D341Med (cell line): ENCODE measurements at regions not wholly inside any gene's neighbourhood (a gene's known extent, or its start where the extent isn't known, plus 50 kb on each side); places are given as distances from the start of the nearest gene placed in this dataset.

Experiments used
- DNase-seq: peaks from one replicate; pipeline ENCODE4 v3.0.0; 2012; ENCODE audit warnings: low spot score

DNA sequence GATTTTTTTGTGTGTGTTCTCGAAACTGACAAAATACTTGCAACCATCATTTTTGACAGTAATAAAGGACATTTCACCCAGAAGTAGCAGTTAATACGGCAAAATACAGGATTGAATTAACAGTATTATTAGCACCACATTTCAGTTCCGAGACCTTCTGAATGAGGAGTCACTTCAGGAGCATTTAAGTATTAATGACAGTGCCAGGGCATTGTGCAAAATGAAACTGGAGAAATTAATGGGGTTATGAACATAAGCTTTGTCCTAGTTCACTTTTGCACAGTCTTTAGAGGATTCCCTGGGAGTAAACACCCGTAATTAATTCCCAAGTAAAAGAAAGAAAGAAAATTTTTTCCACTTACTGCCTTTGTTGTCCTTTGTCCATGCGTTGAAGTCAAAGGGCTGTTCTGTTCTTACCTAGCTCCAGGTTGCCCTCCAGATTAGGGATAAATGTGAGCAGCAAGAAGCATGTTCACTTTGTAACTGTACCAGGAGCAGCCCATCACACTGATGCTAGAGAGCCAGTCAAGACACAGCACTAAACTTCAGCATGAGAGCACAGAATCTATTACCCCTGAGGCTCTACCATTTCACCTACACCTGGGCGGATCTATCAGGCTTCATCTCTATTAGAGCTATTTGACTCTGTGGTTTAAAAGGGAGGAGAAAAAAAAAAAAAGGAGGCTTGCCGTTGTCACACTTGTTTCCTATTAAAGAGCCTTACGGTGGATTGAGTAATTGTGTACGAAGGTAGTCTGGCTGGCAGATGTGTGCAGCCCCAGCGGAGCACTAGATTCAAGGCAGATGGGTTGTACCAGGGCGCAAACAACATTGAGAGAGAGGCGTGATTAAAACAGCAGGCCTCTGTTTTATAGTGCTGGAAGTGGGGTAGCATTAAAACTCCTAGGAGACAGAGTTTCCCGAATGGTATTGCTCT lies 297.8 kb upstream of the SEMA3A start:
- DNase-seq, result peak; percentile 57

DNA sequence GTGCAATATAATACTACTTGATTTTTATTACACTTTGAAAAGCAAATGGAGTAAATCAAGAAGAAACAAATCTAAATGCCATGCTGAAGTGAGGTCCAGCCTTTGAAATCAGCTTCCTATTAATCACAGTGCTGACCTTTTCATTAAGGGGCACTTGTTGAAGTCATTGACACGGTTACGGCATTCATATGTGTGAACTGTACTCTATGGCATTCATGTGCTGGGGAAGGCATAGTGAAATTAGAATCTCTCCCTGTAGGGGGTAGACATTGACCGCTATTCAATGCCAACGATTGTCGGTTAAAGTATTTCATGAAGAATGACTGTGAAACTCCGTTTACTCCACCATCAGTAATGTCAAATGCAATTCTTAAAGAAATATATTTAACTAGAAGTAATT lies 296.1 kb upstream of the SEMA3A start:
- DNase-seq, result peak; percentile 18

DNA sequence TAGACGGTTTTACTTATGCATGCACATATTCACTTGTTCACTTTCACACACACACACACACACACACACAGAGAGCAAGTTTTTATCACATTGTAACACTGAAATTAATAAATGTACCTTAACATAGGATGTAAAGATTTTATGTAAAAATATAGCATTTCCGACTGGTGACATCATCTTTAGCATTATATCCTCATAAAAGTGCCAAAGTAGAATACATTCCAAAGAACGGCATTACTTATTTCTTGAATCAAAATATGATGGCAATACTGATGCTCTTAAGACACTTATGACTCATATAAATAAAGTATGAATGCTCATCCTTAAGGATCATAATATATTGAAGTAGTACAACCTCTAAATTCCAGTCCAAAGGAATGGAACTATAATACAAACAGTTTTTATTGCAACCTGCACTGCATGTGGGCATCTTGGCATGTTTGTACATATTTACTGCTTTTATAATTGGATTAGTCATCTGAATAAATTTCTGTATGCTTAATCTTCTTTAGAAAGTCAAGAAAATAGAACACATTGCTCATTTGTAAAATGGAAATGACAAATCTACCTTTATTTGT lies 290.0 kb upstream of the SEMA3A start:
- DNase-seq, result no peak

DNA sequence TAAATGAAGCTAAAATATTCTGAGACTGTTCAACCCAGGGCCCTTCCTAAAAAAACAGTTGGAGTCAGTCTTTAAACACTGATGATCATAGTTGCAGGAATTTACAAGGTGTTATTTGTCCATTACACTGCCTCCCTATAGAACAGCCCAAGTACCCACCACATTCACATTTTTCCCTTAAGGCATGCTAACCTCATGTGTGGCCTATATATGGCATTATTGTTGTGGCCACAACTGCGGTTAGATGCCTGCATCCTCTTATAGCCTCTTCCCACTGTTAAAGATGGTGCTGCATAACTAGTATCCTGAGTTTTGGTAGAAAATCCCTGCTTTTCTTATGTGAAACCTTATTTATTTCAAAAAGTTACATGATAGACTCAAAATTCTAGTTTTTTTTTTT lies 287.9 kb upstream of the SEMA3A start:
- DNase-seq, result no peak

DNA sequence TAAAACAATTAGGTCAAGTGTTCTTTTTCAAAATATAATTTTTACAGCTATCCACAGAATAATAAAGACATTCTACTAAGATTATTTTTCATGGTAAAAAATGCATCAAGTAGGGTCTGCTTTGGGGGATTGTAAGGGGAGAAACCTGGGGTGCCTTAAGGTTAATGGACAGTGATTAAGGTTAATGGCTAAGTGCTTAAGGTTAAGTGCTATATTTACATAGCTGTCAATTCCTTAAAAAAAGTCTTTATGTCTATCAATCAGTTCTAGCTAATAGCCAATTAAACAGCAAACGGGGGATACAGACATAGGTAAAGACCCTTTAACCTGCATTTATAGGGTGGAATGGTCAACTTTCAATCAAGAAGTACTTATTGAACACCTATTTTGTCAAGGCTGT lies 284.5 kb upstream of the SEMA3A start:
- DNase-seq, result no peak

DNA sequence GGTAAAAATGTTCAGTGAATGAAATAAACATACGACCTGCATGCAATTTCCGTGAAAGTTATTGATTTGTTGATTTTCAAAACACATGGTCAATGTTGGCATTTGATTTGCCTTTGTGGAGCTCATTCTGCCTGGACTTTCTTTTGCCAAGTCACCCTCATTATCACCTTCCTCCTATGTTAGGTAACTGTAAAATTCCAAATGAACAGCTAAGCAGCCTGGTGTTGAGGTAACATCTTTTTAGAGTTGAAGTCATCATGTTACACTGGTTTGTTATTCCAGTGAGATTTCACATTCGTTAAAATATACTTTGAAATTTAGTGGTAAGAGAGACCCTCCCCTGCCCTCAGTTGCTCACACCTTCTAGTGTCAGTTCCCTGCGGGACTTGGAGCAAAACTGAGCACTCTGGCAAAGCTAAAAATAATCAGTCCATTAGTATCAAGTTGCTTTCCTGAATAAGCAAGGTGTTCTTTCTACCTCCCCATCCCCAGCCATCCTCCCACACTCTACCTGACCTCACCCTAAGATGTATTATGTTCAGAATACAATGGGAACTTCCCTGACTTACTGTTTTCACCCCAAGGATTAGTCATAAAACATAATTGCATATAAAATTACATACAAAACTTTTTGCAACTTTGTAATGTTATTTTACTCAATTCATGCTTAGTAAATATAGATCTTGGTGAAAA lies 283.3 kb upstream of the SEMA3A start:
- DNase-seq, result no peak

DNA sequence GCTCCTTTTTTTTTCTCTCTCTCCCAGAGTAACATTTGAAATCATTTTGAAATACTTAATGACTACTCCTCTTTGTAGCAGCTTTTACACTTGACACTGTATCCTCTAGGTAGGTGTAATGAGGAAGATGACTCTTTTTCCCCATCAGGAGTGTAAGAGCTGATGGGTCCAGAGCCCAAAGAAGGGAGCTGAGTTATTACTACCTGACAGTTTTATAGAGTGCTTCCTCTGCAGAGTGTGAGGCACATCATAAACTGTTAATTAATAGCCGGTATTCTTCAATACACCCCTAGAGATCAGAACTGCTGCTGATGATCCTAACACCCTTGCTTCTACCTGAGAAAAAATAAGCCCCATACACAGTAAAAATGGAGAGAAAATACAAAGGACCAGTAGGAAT lies 279.8 kb upstream of the SEMA3A start:
- DNase-seq, result no peak

DNA sequence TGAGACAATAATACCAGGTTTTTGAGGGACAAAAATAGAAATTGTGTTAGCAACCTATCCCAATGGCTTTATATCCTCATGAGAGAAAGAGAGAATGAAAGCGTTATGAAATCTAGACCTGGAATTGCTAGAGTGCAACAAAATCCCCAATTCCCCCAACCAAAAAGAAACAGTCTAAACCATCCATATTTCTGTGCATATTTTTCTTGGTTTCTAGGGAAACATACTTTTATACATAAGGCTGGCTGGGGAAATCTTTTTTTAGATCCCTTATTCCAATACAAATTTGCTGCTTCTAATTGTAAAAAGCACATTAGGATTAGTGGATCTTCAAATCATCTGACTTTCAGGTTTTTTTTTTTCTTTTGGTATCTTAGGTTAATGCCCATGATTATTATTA lies 277.0 kb upstream of the SEMA3A start:
- no peak for DNase-seq

DNA sequence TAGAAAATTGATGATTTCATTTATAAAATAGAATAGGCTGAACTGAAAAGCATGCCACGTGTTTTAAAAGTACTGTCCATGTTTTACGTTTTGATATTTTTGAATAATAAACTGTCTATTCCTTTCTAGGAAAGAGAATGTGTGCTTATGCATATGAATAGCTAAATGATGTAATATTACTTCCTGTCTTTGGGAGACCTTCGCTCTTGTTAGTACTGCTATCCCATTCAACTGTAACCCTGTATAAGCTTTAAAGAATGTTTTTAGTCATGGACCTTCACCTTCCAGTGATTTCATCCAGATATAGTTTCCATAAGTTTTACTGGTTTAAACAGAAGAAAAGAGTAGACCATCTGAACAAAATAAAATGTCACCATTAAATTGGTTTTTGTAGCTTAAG lies 274.4 kb upstream of the SEMA3A start:
- no peak for DNase-seq

DNA sequence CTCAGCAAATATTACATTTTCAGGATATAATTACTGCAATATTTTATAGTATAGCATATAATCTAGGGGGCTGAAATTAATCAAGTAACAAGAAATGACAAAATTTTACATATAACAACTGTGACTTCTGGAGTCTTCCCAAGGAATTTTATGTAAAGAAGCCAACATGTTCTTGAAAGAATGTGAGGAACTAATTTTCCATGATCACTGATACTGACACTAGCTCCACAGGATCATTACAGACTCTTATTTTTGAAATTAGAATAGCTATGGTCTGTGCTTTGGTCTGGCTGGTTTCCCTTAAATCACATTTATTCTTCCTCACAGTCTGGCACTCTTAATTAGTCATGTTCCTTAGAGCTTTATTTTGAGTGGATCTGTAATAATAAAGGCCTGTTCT lies 267.7 kb upstream of the SEMA3A start:
- DNase-seq, result no peak

DNA sequence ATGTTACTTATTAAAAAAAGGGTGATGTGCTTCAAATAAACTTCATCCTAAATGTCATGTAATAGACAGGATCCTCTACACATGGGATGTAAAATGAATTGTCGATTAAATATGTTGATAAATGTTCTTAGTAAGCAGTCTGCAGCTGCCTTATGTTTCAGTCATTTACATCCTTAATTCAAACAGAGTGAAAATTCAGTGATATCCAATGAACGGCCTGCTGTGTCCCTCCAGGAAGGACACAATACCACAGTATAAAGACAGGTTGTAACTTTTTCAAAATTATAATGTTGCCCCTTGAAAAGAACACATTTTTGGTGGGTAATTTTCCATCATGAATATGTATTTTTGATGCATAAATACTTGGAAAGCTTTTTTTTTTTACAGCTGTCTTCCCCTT lies 266.5 kb upstream of the SEMA3A start:
- no peak for DNase-seq

DNA sequence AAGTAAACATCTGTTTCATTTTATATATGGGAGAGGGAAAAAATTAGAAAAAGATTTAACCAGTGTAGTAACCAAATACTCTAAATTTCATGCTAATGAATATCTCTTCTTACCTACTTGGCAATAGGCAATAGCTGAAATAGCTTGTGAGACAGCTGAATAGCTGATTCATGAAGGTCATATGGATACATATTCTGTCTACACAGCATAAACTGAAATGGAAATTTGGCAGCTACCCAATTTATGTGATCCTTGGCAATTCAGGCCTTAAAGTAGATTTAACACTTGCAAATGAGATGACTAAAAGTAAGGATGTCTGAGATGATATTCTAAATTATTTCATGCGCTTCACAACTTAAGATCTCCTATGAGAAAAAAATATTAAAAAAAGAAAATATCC lies 261.2 kb upstream of the SEMA3A start:
- no peak for DNase-seq

DNA sequence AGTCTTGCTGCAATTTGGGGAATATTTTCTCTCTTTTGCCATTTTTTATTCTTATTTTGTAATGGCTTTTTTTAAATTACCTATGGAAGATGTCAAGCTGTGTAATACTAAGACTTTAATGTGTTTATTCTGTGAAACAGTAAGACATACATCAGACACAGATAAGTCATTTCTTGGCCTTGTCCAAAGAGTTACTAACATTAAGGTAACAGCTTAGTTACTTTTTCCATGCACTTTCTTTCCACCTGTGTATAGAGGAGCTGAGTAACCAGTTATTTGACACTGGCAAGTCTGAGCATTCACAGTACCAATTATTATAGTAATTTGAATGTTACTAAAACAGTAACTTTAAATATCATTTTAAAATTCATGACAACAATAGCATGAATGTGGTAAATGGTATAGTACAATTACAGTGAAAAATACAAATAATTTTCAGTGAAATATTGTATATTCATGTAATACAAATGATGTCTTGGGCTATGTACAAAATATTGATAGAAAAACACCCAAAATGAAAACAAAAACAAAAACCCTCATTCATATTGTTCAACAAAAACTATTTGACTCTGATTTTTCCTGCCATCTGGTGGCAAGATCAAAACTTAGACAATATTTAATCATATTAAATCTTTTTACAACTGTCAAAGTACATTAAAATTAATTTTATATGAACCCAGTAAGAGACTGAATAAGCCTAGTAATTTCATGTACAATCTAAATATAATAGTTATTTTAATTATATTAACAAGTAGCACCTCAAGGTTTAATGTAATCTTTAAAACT lies 259.8 kb upstream of the SEMA3A start:
- DNase-seq, result no peak

DNA sequence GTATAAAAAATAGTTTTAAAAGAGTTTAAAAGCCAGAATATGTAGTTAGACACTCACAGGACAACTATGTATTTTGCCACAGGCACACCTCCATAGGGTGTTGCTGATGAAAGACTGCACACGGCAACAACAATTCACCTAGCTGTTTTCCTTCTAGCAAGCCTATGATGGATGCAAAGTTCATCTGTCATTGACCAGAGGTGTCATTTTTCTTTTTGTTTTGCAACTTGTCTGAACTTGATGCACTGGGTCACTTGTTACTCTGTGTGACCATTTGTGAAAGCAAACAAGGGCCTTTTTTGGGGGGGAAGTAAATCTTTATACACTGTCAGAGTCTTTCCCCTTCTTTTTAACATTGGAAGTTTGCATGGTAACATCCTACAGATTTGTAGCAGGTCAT lies 258.0 kb upstream of the SEMA3A start:
- DNase-seq, result no peak

DNA sequence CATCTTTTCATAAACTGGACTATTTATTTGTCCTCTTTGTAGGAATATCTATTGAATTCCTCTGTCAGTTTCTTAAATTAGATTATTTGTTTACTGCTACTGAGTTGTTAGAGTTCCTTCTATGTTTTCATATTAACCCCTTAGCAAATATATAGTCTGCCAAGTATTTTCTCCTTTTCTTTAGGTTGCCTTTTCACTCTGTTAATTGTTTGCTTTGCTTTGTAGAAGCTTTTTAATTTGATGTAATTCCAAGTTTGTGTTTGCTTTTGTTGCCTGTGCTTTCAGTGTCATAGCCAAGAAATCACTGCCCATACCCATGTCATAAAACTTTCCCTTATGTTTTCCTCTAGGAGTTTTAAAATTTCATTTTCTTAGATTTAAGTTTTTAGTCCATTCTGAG lies 256.2 kb upstream of the SEMA3A start:
- DNase-seq, result no peak

DNA sequence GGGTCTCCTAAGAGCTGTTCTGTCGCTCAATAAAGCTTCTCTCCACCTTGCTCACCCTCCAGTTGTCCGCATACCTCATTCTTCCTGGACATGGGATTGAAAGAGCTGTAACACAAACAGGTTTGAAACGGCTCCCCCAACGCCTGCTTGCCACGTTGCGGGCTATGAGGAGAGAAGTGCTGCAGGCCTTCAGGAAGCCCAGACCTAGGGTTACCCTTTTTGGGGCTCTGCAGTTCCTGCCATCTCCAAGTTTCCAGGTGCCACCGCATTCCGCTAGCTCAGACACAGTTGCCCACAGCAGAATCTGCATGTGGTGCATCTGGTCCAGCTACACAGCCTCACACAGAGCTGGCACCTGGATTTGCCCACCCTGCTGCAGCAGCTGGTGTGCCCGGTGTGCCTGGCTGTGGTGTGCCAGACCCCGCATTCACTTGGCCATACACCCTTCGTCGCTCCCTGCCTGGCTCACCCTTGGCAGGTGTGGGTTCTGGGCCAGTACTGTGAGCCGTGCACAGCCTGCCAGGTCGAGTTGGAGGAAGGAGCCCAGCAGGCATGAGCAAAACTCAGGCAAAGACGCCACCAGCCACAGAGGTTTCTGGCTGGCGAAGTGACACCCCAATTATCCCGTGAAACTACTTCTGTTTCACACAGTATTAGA lies 253.2 kb upstream of the SEMA3A start:
- no peak for DNase-seq

DNA sequence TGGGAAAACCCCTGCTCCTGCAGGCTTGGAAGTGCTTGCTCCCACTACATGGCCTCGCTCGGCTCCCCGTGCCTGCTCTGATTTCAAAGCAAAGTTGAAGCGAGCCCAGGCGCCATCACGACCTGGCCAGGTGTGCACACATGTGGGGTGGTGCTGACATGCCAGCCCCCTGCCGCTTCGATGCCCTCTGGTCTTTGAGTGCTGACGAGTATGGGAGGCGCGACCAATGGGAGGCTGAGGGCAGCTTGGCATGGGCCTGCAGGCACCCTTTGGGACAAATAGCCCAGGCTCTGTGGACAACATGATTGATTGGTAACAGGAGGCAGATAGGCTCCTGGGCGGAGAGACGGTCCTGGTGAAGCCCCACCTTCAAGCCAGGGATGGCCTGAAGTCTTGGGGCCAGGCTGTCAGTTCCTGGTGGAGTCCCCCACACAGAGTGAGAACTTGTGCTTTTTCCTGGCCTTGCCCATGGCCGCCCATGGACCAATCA lies 252.4 kb upstream of the SEMA3A start:
- no peak for DNase-seq

DNA sequence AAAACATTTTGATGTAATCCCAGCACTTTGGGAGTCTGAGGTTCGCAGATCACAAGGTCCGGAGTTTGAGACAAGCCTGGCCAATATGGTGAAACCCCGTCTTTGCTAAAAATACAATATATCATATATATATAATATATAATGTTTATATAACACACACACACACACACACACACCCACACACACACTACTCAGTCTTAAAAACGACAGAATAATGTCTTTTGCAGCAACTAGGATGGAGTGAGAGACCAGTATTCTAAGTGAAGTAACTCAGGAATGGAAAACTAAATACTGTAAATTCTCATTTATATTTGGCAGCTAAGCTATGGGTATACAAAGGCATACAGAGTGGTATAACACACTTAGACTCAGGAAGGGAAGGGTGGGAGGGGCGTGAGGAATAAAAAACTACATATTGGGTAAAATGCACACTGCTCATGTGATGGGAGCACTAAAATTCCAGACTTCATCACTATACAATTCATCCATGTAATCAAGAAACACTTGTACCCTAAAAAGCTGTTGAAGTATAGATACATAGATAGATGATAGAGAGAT lies 231.2 kb upstream of the SEMA3A start:
- no peak for DNase-seq

DNA sequence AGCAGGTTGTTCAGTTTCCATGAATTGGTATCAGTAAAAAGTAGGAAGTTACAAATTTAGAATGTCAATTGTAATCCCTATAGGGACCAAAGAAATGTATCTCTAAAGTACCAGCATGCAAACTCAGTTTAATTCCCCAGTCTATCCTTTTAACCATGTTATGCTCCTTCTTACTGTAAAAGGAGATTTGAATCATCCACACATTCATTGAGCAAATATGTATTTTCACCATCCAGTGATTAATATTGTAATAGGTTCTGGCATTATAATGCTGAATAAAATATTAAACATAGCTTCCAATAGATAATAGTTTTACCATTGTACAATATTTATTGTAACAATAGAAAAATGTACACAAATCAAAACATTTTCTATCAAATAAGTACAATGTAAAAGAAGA lies 228.2 kb upstream of the SEMA3A start:
- DNase-seq, result no peak

DNA sequence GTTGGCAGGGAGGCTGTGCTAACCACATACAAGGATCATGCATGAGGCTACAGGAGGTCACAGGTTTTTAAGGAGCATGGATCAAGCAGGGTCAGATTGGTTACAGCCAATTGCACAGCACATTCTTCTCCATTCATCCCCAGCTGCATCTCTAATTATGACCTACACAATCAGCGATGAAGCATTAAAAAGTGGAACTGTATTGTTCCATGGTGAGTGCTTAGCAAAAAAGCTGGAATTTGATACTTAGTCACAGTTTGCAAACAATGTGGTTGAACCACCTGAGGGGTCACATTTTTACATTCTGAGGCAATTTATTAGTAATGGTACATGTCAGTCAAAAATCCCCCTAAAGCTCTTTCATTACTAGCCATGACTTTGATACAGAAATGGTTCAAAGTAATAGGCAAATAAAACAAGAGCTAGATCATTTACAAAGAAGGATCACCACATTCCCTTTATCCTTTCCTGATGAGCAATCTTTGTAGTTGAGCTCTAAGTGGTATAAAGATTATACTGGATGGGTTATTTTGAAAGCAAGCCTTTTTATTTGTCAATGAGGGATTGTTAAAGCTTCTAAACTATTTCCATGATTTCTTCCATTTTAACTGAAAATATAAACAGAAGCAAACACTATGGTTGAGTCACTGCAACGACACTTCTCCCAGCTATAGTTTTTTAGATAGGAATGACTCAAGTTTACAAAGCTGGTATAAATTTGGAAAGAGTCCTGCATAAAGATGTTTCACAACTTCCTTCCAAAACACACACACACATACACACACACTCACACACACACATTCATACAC lies 217.8 kb upstream of the SEMA3A start:
- peak; percentile 10 for DNase-seq

DNA sequence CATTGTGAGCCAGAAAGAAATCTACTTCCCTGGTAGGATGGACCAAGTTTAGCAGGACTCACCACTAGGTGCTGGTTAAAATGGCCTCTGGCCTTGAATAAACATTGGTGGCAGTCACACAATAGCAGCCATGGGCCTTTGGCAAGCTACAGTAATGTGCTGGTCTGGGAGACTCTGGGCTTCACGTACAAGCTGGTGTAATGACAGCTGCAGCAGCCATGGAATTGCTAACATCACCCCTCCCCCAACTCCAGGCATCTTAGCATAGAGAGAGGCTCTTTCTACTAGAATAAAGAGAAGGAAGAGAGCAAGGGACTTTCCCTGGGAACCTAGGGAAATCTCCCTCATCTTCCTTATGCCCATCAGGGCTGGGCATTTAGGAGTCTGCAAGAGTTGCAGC lies 205.1 kb upstream of the SEMA3A start:
- DNase-seq, result no peak
